Endodermal cell (in vitro differentiated cells): ENCODE measurements at regions not wholly inside any gene's neighbourhood (a gene's known extent, or its start where the extent isn't known, plus 50 kb on each side); places are given as distances from the start of the nearest gene placed in this dataset.

Experiments
- DNase-seq: peaks from one replicate; pipeline ENCODE4 v3.0.0-alpha.2; 2017
- H3K27ac ChIP-seq: 2 replicates; pipeline ENCODE4 v1.5.1; 2013; ENCODE audit warnings: mild to moderate bottlenecking, low read depth, low read length, moderate library complexity
- H3K27me3 ChIP-seq: 2 replicates; pipeline ENCODE4 v1.6.1; 2013; ENCODE audit warnings: mild to moderate bottlenecking, low read length, moderate library complexity; ENCODE audit not compliant: insufficient read depth, control insufficient read depth, poor library complexity, severe bottlenecking
- H3K36me3 ChIP-seq: 2 replicates; pipeline ENCODE4 v1.7.0; 2013; ENCODE audit warnings: mild to moderate bottlenecking, low read length, moderate library complexity; ENCODE audit not compliant: control insufficient read depth, insufficient read depth
- H3K4me1 ChIP-seq: one replicate; pipeline ENCODE4 v1.7.0; 2013; ENCODE audit warnings: low read length; ENCODE audit not compliant: control insufficient read depth, insufficient read depth
- H3K4me3 ChIP-seq: 2 replicates; pipeline ENCODE4 v1.5.1; 2013; ENCODE audit warnings: mild to moderate bottlenecking, low read length, moderate library complexity
- H3K9ac ChIP-seq: 2 replicates; pipeline ENCODE4 v1.6.1; 2013; ENCODE audit warnings: mild to moderate bottlenecking, low read length, moderate library complexity; ENCODE audit not compliant: poor library complexity, severe bottlenecking; ENCODE audit errors: extremely low read depth
- H3K9me3 ChIP-seq: 2 replicates; pipeline ENCODE4 v1.6.1; 2013; ENCODE audit warnings: mild to moderate bottlenecking, low read length, moderate library complexity; ENCODE audit not compliant: control insufficient read depth
- H3K27ac Mint-ChIP-seq: 2 replicates; pipeline ENCODE4 v1.8.0; 2020; ENCODE audit warnings: mixed read lengths
- H3K27me3 Mint-ChIP-seq: 2 replicates; pipeline ENCODE4 v1.8.0; 2021; ENCODE audit warnings: mild to moderate bottlenecking, mixed read lengths; ENCODE audit not compliant: insufficient read depth
- H3K36me3 Mint-ChIP-seq: 2 replicates; pipeline ENCODE4 v1.8.0; 2020; ENCODE audit warnings: low read depth, mixed read lengths
- H3K4me1 Mint-ChIP-seq: 2 replicates; pipeline ENCODE4 v1.8.0; 2020; ENCODE audit warnings: mixed read lengths
- H3K4me3 Mint-ChIP-seq: 2 replicates; pipeline ENCODE4 v1.8.0; 2020; ENCODE audit warnings: mild to moderate bottlenecking, moderate library complexity, mixed read lengths
- H3K9me3 Mint-ChIP-seq: 2 replicates; pipeline ENCODE4 v1.8.0; 2020; ENCODE audit warnings: mild to moderate bottlenecking, mixed read lengths
- CTCF ChIP-seq: fragments of 200-600 bp; sonication (generic); conservative IDR thresholded peaks from 2 replicates; pipeline ENCODE4 v1.5.0; 2021; ENCODE audit warnings: antibody characterized with exemption, mild to moderate bottlenecking
- WGBS, 2 experiments: methylation state at CpG; one replicate each; pipeline versions ENCODE4 v1.1.5 to v1.1.7; 2013; ENCODE audit warnings: missing lambda C conversion rate in 2 of 2, mixed read lengths in 1 of 2; ENCODE audit not compliant: insufficient coverage in 1 of 2, insufficient read length in 1 of 2; 5-methylcytosine and 5-hydroxymethylcytosine counted together

- TF ChIP-seq CTCF, result no peak
- no peak overlapping the region for H3K9ac ChIP-seq
- H3K36me3 ChIP-seq, result no peaks in the 10 kb centered on the region
- no peak overlapping the region for H3K4me3 ChIP-seq
- H3K27me3 ChIP-seq, result no peaks in the 10 kb centered on the region
- H3K27ac ChIP-seq, result no peak overlapping the region
- DNase-seq, result no peak
- Mint-ChIP-seq H3K4me3 (no peak overlapping the region), H3K9me3 (no peaks in the 10 kb centered on the region), H3K27me3 (no peaks in the 10 kb centered on the region), H3K4me1 (no peaks in the 10 kb centered on the region), H3K36me3 (no peaks in the 10 kb centered on the region), H3K27ac (no peak overlapping the region)
- H3K4me1 ChIP-seq, result no peaks in the 10 kb centered on the region
- H3K9me3 ChIP-seq, result no peaks in the 10 kb centered on the region
- 91 to 97% methylated on average over 3 to 4 of the region's 4 CpGs for WGBS, 2 experiments
Observed at GRCh38 chr1:217180443-217180842, 450.4 kb downstream of the GPATCH2 start.

- DNase-seq, result no peak
- Mint-ChIP-seq H3K9me3 (no peaks in the 10 kb centered on the region), H3K27ac (no peak overlapping the region), H3K4me1 (no peaks in the 10 kb centered on the region), H3K27me3 (no peaks in the 10 kb centered on the region), H3K4me3 (no peak overlapping the region), H3K36me3 (no peaks in the 10 kb centered on the region)
- TF ChIP-seq CTCF, result no peak
- no peak overlapping the region for H3K9ac ChIP-seq
- H3K4me1 ChIP-seq, result no peaks in the 10 kb centered on the region
- H3K36me3 ChIP-seq, result no peaks in the 10 kb centered on the region
- no peaks in the 10 kb centered on the region for H3K27me3 ChIP-seq
- H3K4me3 ChIP-seq, result no peak overlapping the region
- H3K27ac ChIP-seq, result no peak overlapping the region
- WGBS, 2 experiments, result 91 to 100% methylated on average over 4 of the region's 4 CpGs
- H3K9me3 ChIP-seq, result no peaks in the 10 kb centered on the region
Observed at GRCh38 chr1:217164403-217164802, 441.2 kb upstream of the ESRRG start.

- Mint-ChIP-seq H3K4me3 (no peak overlapping the region), H3K27me3 (no peaks in the 10 kb centered on the region), H3K36me3 (no peaks in the 10 kb centered on the region), H3K9me3 (peaks cover 7% of the 10 kb centered on the region), H3K4me1 (no peaks in the 10 kb centered on the region), H3K27ac (no peak overlapping the region)
- Histone ChIP-seq H3K4me3 (no peak overlapping the region), H3K4me1 (no peaks in the 10 kb centered on the region), H3K27me3 (no peaks in the 10 kb centered on the region), H3K9me3 (no peaks in the 10 kb centered on the region), H3K27ac (no peak overlapping the region), H3K36me3 (no peaks in the 10 kb centered on the region), H3K9ac (no peak overlapping the region)
- 91 to 92% methylated on average over 3 to 4 of the region's 4 CpGs for WGBS, 2 experiments
- DNase-seq, result no peak
- TF ChIP-seq CTCF, result no peak
Observed at GRCh38 chr1:217153361-217153760, 430.1 kb upstream of the ESRRG start.
